ENCODE measurements at regions not wholly inside any gene's neighbourhood (a gene's known extent, or its start where the extent isn't known, plus 50 kb on each side); places are given as distances from the start of the nearest gene placed in this dataset.
A peak's percentile ranks its signal among the peaks of the same experiment; 100 is the strongest.

GRCh38 chr6:119891206-119891605 lies 541.6 kb upstream of the MAN1A1 start:
- DNase-seq: no peak
- no peak overlapping the region for H3K27ac ChIP-seq
- H3K9me3 ChIP-seq (ENCODE audit: severe bottlenecking): no peaks in the 10 kb centered on the region
- no peak overlapping the region for H3K4me3 ChIP-seq (ENCODE audit: low read depth, low read length)
- H3K36me3 ChIP-seq: no peaks in the 10 kb centered on the region
- H3K27me3 ChIP-seq (ENCODE audit: insufficient read depth, low read depth, severe bottlenecking): no peaks in the 10 kb centered on the region
- TF ChIP-seq CTCF (IDR thresholded peaks at IDR 0.05; ENCODE audit: low read depth, low read length): no peak

GRCh38 chr6:119890470-119890869 lies 540.9 kb upstream of the MAN1A1 start:
- DNase-seq: peak; percentile 13
- no peaks in the 10 kb centered on the region for H3K36me3 ChIP-seq
- TF ChIP-seq CTCF (IDR thresholded peaks at IDR 0.05; ENCODE audit: low read depth, low read length): no peak
- H3K27ac ChIP-seq: no peak overlapping the region
- no peaks in the 10 kb centered on the region for H3K9me3 ChIP-seq (ENCODE audit: severe bottlenecking)
- H3K27me3 ChIP-seq (ENCODE audit: insufficient read depth, low read depth, severe bottlenecking): no peaks in the 10 kb centered on the region
- H3K4me3 ChIP-seq (ENCODE audit: low read depth, low read length): no peak overlapping the region

- no peak overlapping the region for H3K27ac ChIP-seq
- H3K9me3 ChIP-seq (ENCODE audit: severe bottlenecking): no peaks in the 10 kb centered on the region
- no peak for TF ChIP-seq CTCF (IDR thresholded peaks at IDR 0.05; ENCODE audit: low read depth, low read length)
- H3K4me3 ChIP-seq (ENCODE audit: low read depth, low read length): no peak overlapping the region
- no peaks in the 10 kb centered on the region for H3K36me3 ChIP-seq
- peak; percentile 33 for DNase-seq
- H3K27me3 ChIP-seq (ENCODE audit: insufficient read depth, low read depth, severe bottlenecking): no peaks in the 10 kb centered on the region
Measured at GRCh38 chr6:119887666-119888065, 538.1 kb upstream of the MAN1A1 start.

GRCh38 chr6:119881416-119881815 lies 531.9 kb upstream of the MAN1A1 start:
- no peaks in the 10 kb centered on the region for H3K9me3 ChIP-seq (ENCODE audit: severe bottlenecking)
- no peaks in the 10 kb centered on the region for H3K27me3 ChIP-seq (ENCODE audit: insufficient read depth, low read depth, severe bottlenecking)
- H3K4me3 ChIP-seq (ENCODE audit: low read depth, low read length): no peak overlapping the region
- no peaks in the 10 kb centered on the region for H3K36me3 ChIP-seq
- H3K27ac ChIP-seq: peak overlapping the region; percentile 75
- DNase-seq: peak; percentile 46
- no peak for TF ChIP-seq CTCF (IDR thresholded peaks at IDR 0.05; ENCODE audit: low read depth, low read length)

- no peaks in the 10 kb centered on the region for H3K36me3 ChIP-seq
- peak overlapping the region; percentile 75 for H3K27ac ChIP-seq
- H3K27me3 ChIP-seq (ENCODE audit: insufficient read depth, low read depth, severe bottlenecking): no peaks in the 10 kb centered on the region
- no peak overlapping the region for H3K4me3 ChIP-seq (ENCODE audit: low read depth, low read length)
- no peaks in the 10 kb centered on the region for H3K9me3 ChIP-seq (ENCODE audit: severe bottlenecking)
- no peak for TF ChIP-seq CTCF (IDR thresholded peaks at IDR 0.05; ENCODE audit: low read depth, low read length)
- no peak for DNase-seq
Measured at GRCh38 chr6:119880840-119881239, 531.3 kb upstream of the MAN1A1 start.

- no peaks in the 10 kb centered on the region for H3K9me3 ChIP-seq (ENCODE audit: severe bottlenecking)
- no peak overlapping the region for H3K4me3 ChIP-seq (ENCODE audit: low read depth, low read length)
- DNase-seq: no peak
- H3K36me3 ChIP-seq: no peaks in the 10 kb centered on the region
- no peak for TF ChIP-seq CTCF (IDR thresholded peaks at IDR 0.05; ENCODE audit: low read depth, low read length)
- H3K27me3 ChIP-seq (ENCODE audit: insufficient read depth, low read depth, severe bottlenecking): no peaks in the 10 kb centered on the region
- H3K27ac ChIP-seq: no peak overlapping the region; the same call in 1 of the 2 replicates
Measured at GRCh38 chr6:119879731-119880130, 530.2 kb upstream of the MAN1A1 start.
